HCT116 (cell line): ENCODE measurements at regions not wholly inside any gene's neighbourhood (a gene's known extent, or its start where the extent isn't known, plus 50 kb on each side); places are given as distances from the start of the nearest gene placed in this dataset.

Experiments
- ATAC-seq: fragments of 200-7000 bp; cut with Tn5 transposase; 2 replicates; pipeline ENCODE4 v1.9.1; 2020; ENCODE audit warnings: mild to moderate bottlenecking, moderate library complexity
- BruUV-seq: library from RNA; stranded (reverse); fragments of 400-500 nt; replicated peaks from 2 replicates; lab custom pipeline; 2021; lab: Mats Ljungman, UMichigan
- CTCF ChIA-PET: fragments of 300-600 bp; sonication (Branson Sonifier 250); formaldehyde crosslinking; loops from one replicate; lab custom pipeline; 2021; ENCODE audit warnings: antibody characterized with exemption; lab: Charles Lee
- POLR2A ChIA-PET: fragments of 300-600, 350-600 bp; sonication (Branson Sonifier 250); formaldehyde crosslinking; loops from one replicate; lab custom pipeline; 2021; ENCODE audit warnings: antibody characterized with exemption; lab: Charles Lee
- RAD21 ChIA-PET, 2 experiments: fragments of 300-600 bp; sonication (Branson Sonifier 250); formaldehyde crosslinking; loops; one replicate each; lab custom pipeline; 2023; ENCODE audit warnings: low total read pairs in 2 of 2; ENCODE audit not compliant: uncharacterized antibody in 2 of 2, unreplicated experiment in 2 of 2, low non-redundant PET in 1 of 2; lab: Charles Lee
- DNase-seq: peaks from one replicate; pipeline ENCODE4 v3.0.0-alpha.2; 2010; ENCODE audit warnings: low read depth, low spot score
- H2AFZ ChIP-seq: fragments of 200-600 bp; shearing (Covaris generic), sonication (generic); 2 replicates; pipeline ENCODE4 v1.6.1; 2017; ENCODE audit warnings: low read depth, mixed run types, mixed read lengths, antibody characterized with exemption, low read length; ENCODE audit not compliant: poor library complexity, severe bottlenecking
- H3K27ac ChIP-seq: 2 replicates; pipeline ENCODE4 v1.5.1; 2012; ENCODE audit warnings: low read depth, low read length
- H3K27me3 ChIP-seq: fragments of 200-600 bp; sonication (generic); 2 replicates; pipeline ENCODE4 v1.6.1; 2016; ENCODE audit warnings: mixed run types, low read length, mixed read lengths; ENCODE audit not compliant: insufficient read depth
- H3K36me3 ChIP-seq, 2 experiments: fragments of 200-500 bp in 1 of 2; fragments of 200-600 bp in 1 of 2; sonication (Bioruptor generic) in 1 of 2; sonication (generic) in 1 of 2; 2 replicates each; pipeline versions ENCODE4 v1.5.1 to v1.6.1; 2014 to 2016; ENCODE audit warnings: low read length in 2 of 2, inconsistent platforms in 1 of 2, mixed read lengths in 1 of 2, mixed run types in 1 of 2; ENCODE audit not compliant: insufficient read depth in 2 of 2, control insufficient read depth in 1 of 2
- H3K4me1 ChIP-seq, 2 experiments: fragments of 200-600 bp in 1 of 2; sonication (generic) in 1 of 2; 2 replicates each; pipeline versions ENCODE4 v1.5.1 to v1.6.1; 2012 to 2017; ENCODE audit warnings: low read length in 2 of 2, inconsistent platforms in 1 of 2, mild to moderate bottlenecking in 1 of 2, mixed read lengths in 1 of 2, mixed run types in 1 of 2, moderate library complexity in 1 of 2; ENCODE audit not compliant: insufficient read depth in 2 of 2, control insufficient read depth in 1 of 2
- H3K4me2 ChIP-seq: fragments of 200-600 bp; sonication (generic); 2 replicates; pipeline ENCODE4 v1.6.1; 2017; ENCODE audit warnings: mixed run types, low read length, mixed read lengths
- H3K4me3 ChIP-seq, 2 experiments: fragments of 200-600 bp in 1 of 2; sonication (generic) in 1 of 2; replicated peaks in 1 of 2; 2 replicates each; pipeline ENCODE4 v1.5.1; 2011 to 2016; ENCODE audit warnings: low read length in 2 of 2, control low read depth in 1 of 2, low read depth in 1 of 2, mild to moderate bottlenecking in 1 of 2, mixed read lengths in 1 of 2, mixed run types in 1 of 2
- H3K79me2 ChIP-seq: fragments of 200-600 bp; sonication (generic); 2 replicates; pipeline ENCODE4 v1.6.1; 2017; ENCODE audit warnings: mild to moderate bottlenecking, mixed run types, low read length, moderate library complexity, mixed read lengths; ENCODE audit not compliant: insufficient read depth
- H3K9ac ChIP-seq: fragments of 200-600 bp; sonication (generic); 2 replicates; pipeline ENCODE4 v1.6.1; 2016; ENCODE audit warnings: low read length, mixed read lengths
- H3K9me2 ChIP-seq: fragments of 200-600 bp; sonication (generic), shearing (Covaris generic); 2 replicates; pipeline ENCODE4 v1.6.1; 2017; ENCODE audit warnings: mixed run types, mild to moderate bottlenecking, moderate library complexity; ENCODE audit not compliant: insufficient read depth
- H3K9me3 ChIP-seq, 2 experiments: fragments of 200-500 bp in 1 of 2; fragments of 200-600 bp in 1 of 2; sonication (Bioruptor generic) in 1 of 2; sonication (generic) in 1 of 2; 2 replicates each; pipeline ENCODE4 v1.6.1; 2014 to 2017; ENCODE audit warnings: low read length in 2 of 2, mixed read lengths in 2 of 2, inconsistent platforms in 1 of 2, low read depth in 1 of 2, mild to moderate bottlenecking in 1 of 2, mixed run types in 1 of 2, moderate library complexity in 1 of 2; ENCODE audit not compliant: control insufficient read depth in 1 of 2, insufficient read depth in 1 of 2
- H4K20me1 ChIP-seq: fragments of 200-600 bp; sonication (generic), shearing (Covaris generic); 2 replicates; pipeline ENCODE4 v1.6.1; 2017; ENCODE audit warnings: mixed run types, mild to moderate bottlenecking, moderate library complexity; ENCODE audit not compliant: insufficient read depth
- CBX3 ChIP-seq: IDR thresholded peaks from 2 replicates; pipeline ENCODE4 v1.6.1; 2012; ENCODE audit warnings: low read depth
- CEBPB ChIP-seq: IDR thresholded peaks from 2 replicates; pipeline ENCODE4 v1.6.1; 2012; ENCODE audit warnings: low read depth
- ELF1 ChIP-seq: IDR thresholded peaks from 2 replicates; pipeline ENCODE4 v1.6.1; 2012; ENCODE audit warnings: low read depth, borderline replicate concordance
- EZH2 ChIP-seq: fragments of 200-600 bp; sonication (generic); IDR thresholded peaks from 2 replicates; pipeline ENCODE4 v1.6.1; 2017; ENCODE audit warnings: antibody characterized with exemption, mixed run types
- FOSL1 ChIP-seq: IDR thresholded peaks from 2 replicates; pipeline ENCODE4 v1.6.1; 2012; ENCODE audit warnings: low read depth
- POLR2A ChIP-seq: IDR thresholded peaks from 2 replicates; pipeline ENCODE4 v1.7.0; 2011; ENCODE audit warnings: borderline replicate concordance; ENCODE audit not compliant: insufficient read depth, insufficient read length; ENCODE audit errors: extremely low read depth
- SP1 ChIP-seq: IDR thresholded peaks from 2 replicates; pipeline ENCODE4 v1.6.1; 2012; ENCODE audit warnings: low read depth
- SRF ChIP-seq: IDR thresholded peaks from 2 replicates; pipeline ENCODE4 v1.6.1; 2012; ENCODE audit warnings: low read depth
- YY1 ChIP-seq: IDR thresholded peaks from 2 replicates; pipeline ENCODE4 v1.6.1; 2011; ENCODE audit warnings: low read length, low read depth, moderate library complexity, mild to moderate bottlenecking; ENCODE audit not compliant: insufficient replicate concordance; ENCODE audit errors: extremely low read depth
- ZFX ChIP-seq: fragments of 450-650 bp; IDR thresholded peaks from 2 replicates; pipeline ENCODE4 v1.6.1; 2017
- ZNF274 ChIP-seq: fragments of 200-500 bp; sonication (Bioruptor generic); IDR thresholded peaks from 2 replicates; pipeline ENCODE4 v1.6.1; 2014; ENCODE audit warnings: mild to moderate bottlenecking, low read depth, low read length, inconsistent platforms
- intact Hi-C: fragments of 100-400 bp; cut with micrococcal nuclease; formaldehyde crosslinking; loops from 2 replicates; pipeline ENCODE4 v1.10.0; 2022
- TF ChIP-seq, protein P1 (sequence below), 3 experiments: fragments of 200-600 bp in 1 of 3; sonication (generic) in 1 of 3; IDR thresholded peaks in 2 of 3; conservative IDR thresholded peaks in 1 of 3; 2 replicates each; pipeline ENCODE4 v1.5.1; 2012 to 2017; ENCODE audit warnings: low read depth in 2 of 3, low read length in 2 of 3, antibody characterized with exemption in 1 of 3, borderline replicate concordance in 1 of 3, control low read depth in 1 of 3, mild to moderate bottlenecking in 1 of 3, mixed read lengths in 1 of 3, mixed run types in 1 of 3, moderate library complexity in 1 of 3; ENCODE audit not compliant: insufficient read depth in 1 of 3
- TF ChIP-seq, protein P2 (sequence below): IDR thresholded peaks from 2 replicates; pipeline ENCODE4 v1.6.1; 2011; ENCODE audit warnings: mild to moderate bottlenecking, low read length, moderate library complexity; ENCODE audit not compliant: insufficient replicate concordance; ENCODE audit errors: extremely low read depth
- TF ChIP-seq, protein P3 (sequence below): IDR thresholded peaks from 2 replicates; pipeline ENCODE4 v1.6.1; 2012
- TF ChIP-seq, protein P4 (sequence below): IDR thresholded peaks from 2 replicates; pipeline ENCODE4 v1.6.1; 2012

DNA sequence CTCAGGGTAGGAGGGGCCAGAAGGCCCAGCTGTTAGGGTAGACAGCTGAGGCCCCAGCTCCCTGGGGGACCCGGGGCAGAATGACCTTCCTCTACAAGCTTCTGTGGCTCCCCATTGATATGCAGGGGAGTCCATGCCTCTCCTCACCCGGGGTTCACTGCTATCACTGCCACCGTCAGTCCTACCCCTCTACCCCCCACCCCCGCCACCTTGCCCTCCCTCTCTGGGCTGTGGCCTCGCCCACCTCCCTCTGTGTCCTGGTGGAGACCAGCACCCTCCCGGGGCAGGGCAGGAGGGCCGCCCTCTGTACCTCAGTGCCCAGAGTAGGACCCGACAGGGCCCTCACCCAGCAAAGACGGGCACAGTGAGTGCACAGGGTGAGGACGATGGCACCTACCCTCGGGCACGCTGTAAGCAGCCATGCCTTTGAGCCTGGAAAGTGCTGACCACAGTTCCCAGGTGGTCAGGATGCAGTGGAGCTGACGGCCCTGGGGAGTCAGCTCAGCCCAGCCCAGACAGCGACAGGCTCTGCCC lies 88.4 kb upstream of the SFSWAP start:
- intact Hi-C loops, result no loop called here
- Histone ChIP-seq H3K9me2 (no peaks in the 10 kb centered on the region), H3K27me3 (peaks cover 17% of the 10 kb centered on the region), H3K4me3 (no peak overlapping the region), H4K20me1 (no peaks in the 10 kb centered on the region), H3K36me3 (no peaks in the 10 kb centered on the region), H2AFZ (no peak overlapping the region), H3K9ac (no peak overlapping the region), H3K4me2 (no peak overlapping the region), H3K4me1 (no peaks in the 10 kb centered on the region), H3K9me3 (no peaks in the 10 kb centered on the region), H3K79me2 (no peaks in the 10 kb centered on the region), H3K27ac (no peak overlapping the region)
- DNase-seq (no peak), ATAC-seq (no peak)
- TF ChIP-seq ZFX, result no peak
- TF ChIP-seq, protein P1, sequence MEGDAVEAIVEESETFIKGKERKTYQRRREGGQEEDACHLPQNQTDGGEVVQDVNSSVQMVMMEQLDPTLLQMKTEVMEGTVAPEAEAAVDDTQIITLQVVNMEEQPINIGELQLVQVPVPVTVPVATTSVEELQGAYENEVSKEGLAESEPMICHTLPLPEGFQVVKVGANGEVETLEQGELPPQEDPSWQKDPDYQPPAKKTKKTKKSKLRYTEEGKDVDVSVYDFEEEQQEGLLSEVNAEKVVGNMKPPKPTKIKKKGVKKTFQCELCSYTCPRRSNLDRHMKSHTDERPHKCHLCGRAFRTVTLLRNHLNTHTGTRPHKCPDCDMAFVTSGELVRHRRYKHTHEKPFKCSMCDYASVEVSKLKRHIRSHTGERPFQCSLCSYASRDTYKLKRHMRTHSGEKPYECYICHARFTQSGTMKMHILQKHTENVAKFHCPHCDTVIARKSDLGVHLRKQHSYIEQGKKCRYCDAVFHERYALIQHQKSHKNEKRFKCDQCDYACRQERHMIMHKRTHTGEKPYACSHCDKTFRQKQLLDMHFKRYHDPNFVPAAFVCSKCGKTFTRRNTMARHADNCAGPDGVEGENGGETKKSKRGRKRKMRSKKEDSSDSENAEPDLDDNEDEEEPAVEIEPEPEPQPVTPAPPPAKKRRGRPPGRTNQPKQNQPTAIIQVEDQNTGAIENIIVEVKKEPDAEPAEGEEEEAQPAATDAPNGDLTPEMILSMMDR (IDR thresholded peaks at IDR 0.05 in 2 of 3, conservative IDR thresholded peaks at IDR 0.05 in 1 of 3; ENCODE audit: borderline replicate concordance in 1 of 3, insufficient read depth in 1 of 3, low read depth in 2 of 3, low read length in 2 of 3), result no peak
- no peak for TF ChIP-seq FOSL1
- TF ChIP-seq, protein P2, sequence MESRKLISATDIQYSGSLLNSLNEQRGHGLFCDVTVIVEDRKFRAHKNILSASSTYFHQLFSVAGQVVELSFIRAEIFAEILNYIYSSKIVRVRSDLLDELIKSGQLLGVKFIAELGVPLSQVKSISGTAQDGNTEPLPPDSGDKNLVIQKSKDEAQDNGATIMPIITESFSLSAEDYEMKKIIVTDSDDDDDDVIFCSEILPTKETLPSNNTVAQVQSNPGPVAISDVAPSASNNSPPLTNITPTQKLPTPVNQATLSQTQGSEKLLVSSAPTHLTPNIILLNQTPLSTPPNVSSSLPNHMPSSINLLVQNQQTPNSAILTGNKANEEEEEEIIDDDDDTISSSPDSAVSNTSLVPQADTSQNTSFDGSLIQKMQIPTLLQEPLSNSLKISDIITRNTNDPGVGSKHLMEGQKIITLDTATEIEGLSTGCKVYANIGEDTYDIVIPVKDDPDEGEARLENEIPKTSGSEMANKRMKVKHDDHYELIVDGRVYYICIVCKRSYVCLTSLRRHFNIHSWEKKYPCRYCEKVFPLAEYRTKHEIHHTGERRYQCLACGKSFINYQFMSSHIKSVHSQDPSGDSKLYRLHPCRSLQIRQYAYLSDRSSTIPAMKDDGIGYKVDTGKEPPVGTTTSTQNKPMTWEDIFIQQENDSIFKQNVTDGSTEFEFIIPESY, result no peak
- no peak for TF ChIP-seq SRF
- TF ChIP-seq SP1, result no peak
- TF ChIP-seq ZNF274, result no peak
- no peak for TF ChIP-seq CBX3
- TF ChIP-seq, protein P3, sequence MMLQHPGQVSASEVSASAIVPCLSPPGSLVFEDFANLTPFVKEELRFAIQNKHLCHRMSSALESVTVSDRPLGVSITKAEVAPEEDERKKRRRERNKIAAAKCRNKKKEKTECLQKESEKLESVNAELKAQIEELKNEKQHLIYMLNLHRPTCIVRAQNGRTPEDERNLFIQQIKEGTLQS, result no peak
- no peak for TF ChIP-seq POLR2A
- no peak for TF ChIP-seq EZH2
- no peak for TF ChIP-seq YY1
- no peak for TF ChIP-seq ELF1
- no peak for TF ChIP-seq CEBPB
- TF ChIP-seq, protein P4, sequence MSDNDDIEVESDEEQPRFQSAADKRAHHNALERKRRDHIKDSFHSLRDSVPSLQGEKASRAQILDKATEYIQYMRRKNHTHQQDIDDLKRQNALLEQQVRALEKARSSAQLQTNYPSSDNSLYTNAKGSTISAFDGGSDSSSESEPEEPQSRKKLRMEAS, result no peak
- RAD21 ChIA-PET, result no interaction called here
- CTCF ChIA-PET, result no interaction called here
- POLR2A ChIA-PET, result no interaction called here
- no TSS peak for BruUV-seq
